Upper lobe of right lung (tissue), 1 donor: ENCODE measurements at regions not wholly inside any gene's neighbourhood (a gene's known extent, or its start where the extent isn't known, plus 50 kb on each side); places are given as distances from the start of the nearest gene placed in this dataset.

Experiments
- ATAC-seq: fragments of 200-7000 bp; cut with Tn5 transposase; one replicate; pipeline ENCODE4 v1.9.1; 2020; ENCODE audit warnings: mild to moderate bottlenecking, moderate library complexity
- DNase-seq: peaks from one replicate; pipeline ENCODE4 v3.0.0-alpha.2; 2020
- H3K27ac ChIP-seq: fragments of 200-600 bp; one replicate; pipeline ENCODE4 v1.8.0; 2022
- H3K27me3 ChIP-seq: fragments of 200-600 bp; one replicate; pipeline ENCODE4 v1.8.0; 2022; ENCODE audit warnings: mild to moderate bottlenecking
- H3K36me3 ChIP-seq: fragments of 200-600 bp; one replicate; pipeline ENCODE4 v1.8.0; 2022
- H3K4me1 ChIP-seq: fragments of 200-600 bp; one replicate; pipeline ENCODE4 v1.8.0; 2022
- H3K4me3 ChIP-seq: fragments of 200-600 bp; one replicate; pipeline ENCODE4 v1.8.0; 2022; ENCODE audit warnings: mild to moderate bottlenecking
- H3K9me3 ChIP-seq: fragments of 200-600 bp; one replicate; pipeline ENCODE4 v1.8.0; 2022
- CTCF ChIP-seq: fragments of 200-600 bp; IDR thresholded peaks from one replicate; pipeline ENCODE4 v1.8.0; 2022; ENCODE audit warnings: antibody characterized with exemption
- intact Hi-C: fragments of 100-400 bp; cut with DNase I; formaldehyde crosslinking; loops from one replicate; pipeline ENCODE4 v1.11.0; 2022
- donor health status: DM: no; HTN: yes; CAD: no; lungs with severe emphysema.

DNA sequence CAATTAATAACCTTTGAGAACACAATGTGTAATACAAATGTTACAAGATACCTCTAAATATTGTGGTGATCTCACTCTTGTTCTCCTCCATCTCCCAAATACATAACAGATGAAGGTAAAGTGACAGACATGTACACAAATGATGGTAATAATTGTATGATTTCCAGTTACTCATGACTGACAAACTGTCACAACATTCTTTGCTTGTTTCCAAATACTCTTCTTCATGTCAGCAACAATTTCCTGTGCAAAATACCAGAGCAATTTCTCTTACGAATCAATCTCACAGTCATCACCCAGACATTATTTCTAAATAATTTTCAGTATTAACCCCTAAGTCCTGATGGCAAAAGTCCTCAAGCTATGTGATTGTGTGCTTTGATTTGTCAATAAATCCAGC is 92.9 kb downstream of the RPS12 start:
- Histone ChIP-seq H3K9me3 (no peaks in the 10 kb centered on the region), H3K36me3 (no peaks in the 10 kb centered on the region), H3K4me3 (no peak overlapping the region), H3K27ac (no peak overlapping the region), H3K27me3 (no peaks in the 10 kb centered on the region), H3K4me1 (no peaks in the 10 kb centered on the region)
- intact Hi-C loops, result no loop called here
- DNase-seq (no peak), ATAC-seq (no peak)
- TF ChIP-seq CTCF, result no peak

- Histone ChIP-seq H3K27me3 (no peaks in the 10 kb centered on the region), H3K4me3 (no peak overlapping the region), H3K36me3 (no peaks in the 10 kb centered on the region), H3K27ac (no peak overlapping the region), H3K9me3 (no peaks in the 10 kb centered on the region), H3K4me1 (no peaks in the 10 kb centered on the region)
- intact Hi-C loops, result no loop called here
- no peak for DNase-seq
- TF ChIP-seq CTCF, result no peak
- no peak for ATAC-seq
Observed at GRCh38 chr6:132907914-132908313, 93.5 kb downstream of the RPS12 start.

GRCh38 chr6:132909742-132910141 is 95.4 kb downstream of the RPS12 start:
- Histone ChIP-seq H3K9me3 (no peaks in the 10 kb centered on the region), H3K27me3 (no peaks in the 10 kb centered on the region), H3K36me3 (no peaks in the 10 kb centered on the region), H3K27ac (no peak overlapping the region), H3K4me1 (no peaks in the 10 kb centered on the region), H3K4me3 (no peak overlapping the region)
- intact Hi-C loops, result no loop called here
- no peak for TF ChIP-seq CTCF
- ATAC-seq, result no peak
- no peak for DNase-seq

GRCh38 chr6:132910759-132911158 is 96.4 kb downstream of the RPS12 start:
- ATAC-seq (no peak), DNase-seq (no peak)
- no peaks in the 10 kb centered on the region for H3K27me3 ChIP-seq
- H3K36me3 ChIP-seq, result no peaks in the 10 kb centered on the region
- no peak overlapping the region for H3K27ac ChIP-seq
- no peaks in the 10 kb centered on the region for H3K9me3 ChIP-seq
- intact Hi-C loops, result no loop called here
- no peak for TF ChIP-seq CTCF
- H3K4me1 ChIP-seq, result no peaks in the 10 kb centered on the region
- no peak overlapping the region for H3K4me3 ChIP-seq

DNA sequence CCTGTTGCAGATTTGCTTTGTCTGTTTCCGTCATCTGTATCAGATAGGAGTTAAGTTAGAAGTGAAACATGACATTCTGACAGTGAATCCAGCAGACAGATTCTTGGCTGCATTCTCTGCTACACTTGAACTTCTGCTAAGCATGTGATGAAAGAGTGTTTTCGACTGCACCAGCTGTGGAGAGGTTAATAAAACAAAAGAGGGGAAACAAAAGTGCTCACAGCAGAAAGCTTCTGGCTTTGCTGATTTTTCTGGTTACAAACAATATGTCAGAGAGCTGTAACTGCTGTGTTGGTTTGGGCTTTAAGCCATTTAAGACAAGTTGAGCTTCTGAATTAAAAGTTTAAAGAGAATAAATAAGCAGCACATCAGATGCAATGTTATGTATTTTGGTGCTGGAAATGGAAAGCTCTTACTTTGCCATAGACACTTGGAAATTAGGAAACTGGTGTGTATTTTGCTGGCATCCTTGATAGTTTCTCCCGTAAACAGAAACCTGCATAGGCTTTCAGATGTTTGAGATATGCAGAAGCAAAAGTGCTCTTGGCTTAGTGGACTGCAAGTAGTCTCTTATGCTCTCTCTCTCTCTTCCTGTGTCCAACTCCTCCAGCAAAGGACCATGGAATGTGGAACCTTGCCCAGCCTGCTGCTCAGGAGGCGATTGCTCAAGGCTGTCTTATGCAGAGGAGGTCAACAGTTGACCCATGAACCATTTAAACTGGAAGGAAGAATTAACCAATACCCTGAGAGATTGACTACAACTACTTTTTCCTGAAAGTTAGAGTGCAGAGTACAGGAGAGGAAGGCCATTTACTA is 104.9 kb downstream of the RPS12 start:
- peak overlapping the region; percentile 38 for H3K27ac ChIP-seq
- H3K36me3 ChIP-seq, result no peaks in the 10 kb centered on the region
- no peak for TF ChIP-seq CTCF
- ATAC-seq (peak; percentile 98), DNase-seq (peak; percentile 87)
- no peak overlapping the region for H3K4me3 ChIP-seq
- H3K9me3 ChIP-seq, result no peaks in the 10 kb centered on the region
- intact Hi-C loops, result no loop called here
- H3K27me3 ChIP-seq, result no peaks in the 10 kb centered on the region
- H3K4me1 ChIP-seq, result peaks cover 10% of the 10 kb centered on the region

DNA sequence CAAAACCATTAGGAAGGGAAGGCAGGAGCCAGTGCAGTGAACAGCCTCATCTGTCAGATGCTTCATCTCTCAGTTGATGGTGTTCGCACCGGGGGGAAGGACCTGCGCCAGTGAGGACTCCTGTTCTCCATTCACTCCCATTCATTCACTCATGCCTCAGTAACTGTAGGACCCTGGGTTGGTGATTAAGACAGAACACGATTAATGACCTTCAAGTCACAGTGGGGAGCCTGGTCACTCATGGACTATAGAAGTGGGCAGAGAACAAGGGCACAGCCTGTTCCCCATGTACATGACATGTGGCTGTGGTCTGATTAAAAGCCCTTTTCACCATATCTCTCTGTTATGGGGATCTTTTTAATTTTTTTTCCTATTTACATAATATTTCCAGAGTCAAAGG is 113.3 kb downstream of the RPS12 start:
- H3K36me3 ChIP-seq, result no peaks in the 10 kb centered on the region
- no peak for ATAC-seq
- no peaks in the 10 kb centered on the region for H3K4me1 ChIP-seq
- H3K27me3 ChIP-seq, result peaks cover 3% of the 10 kb centered on the region
- H3K4me3 ChIP-seq, result no peak overlapping the region
- no peaks in the 10 kb centered on the region for H3K9me3 ChIP-seq
- no peak for TF ChIP-seq CTCF
- DNase-seq, result no peak
- H3K27ac ChIP-seq, result no peak overlapping the region
- intact Hi-C loops, result no loop called here
